ENCODE measurements at regions not wholly inside any gene's neighbourhood (a gene's known extent, or its start where the extent isn't known, plus 50 kb on each side); places are given as distances from the start of the nearest gene placed in this dataset.
"Not testable (repeated sequence)": the region's sequence is repeated elsewhere in the genome, so short reads cannot be mapped to it uniquely, and the experiment has no call there.

- Mint-ChIP-seq H3K27ac (no peak overlapping the region), H3K36me3 (peaks cover 0 to 10% (median 2%) of the 10 kb centered on the region in 5 donors), H3K4me3 (no peak overlapping the region), H3K4me1 (peaks cover 0 to 6% (median 0%) of the 10 kb centered on the region in 7 donors), H3K27me3 (no peaks in the 10 kb centered on the region), H3K9me3 (peaks cover 0 to 41% (median 23%) of the 10 kb centered on the region in 11 donors)
- Histone ChIP-seq H3K9me3 (ENCODE audit: control insufficient read depth in 2 of 3, low read length in 3 of 3) (no peaks in the 10 kb centered on the region), H3K27ac (ENCODE audit: low read depth, low read length) (no peak overlapping the region), H3K4me3 (ENCODE audit: low read length) (no peak overlapping the region), H3K27me3 (ENCODE audit: control insufficient read depth in 2 of 2, insufficient read depth in 2 of 2, low read length in 2 of 2) (no peaks in the 10 kb centered on the region), H3K36me3 (ENCODE audit: control insufficient read depth in 2 of 3, insufficient read depth in 3 of 3, low read length in 3 of 3) (no peaks in the 10 kb centered on the region), H3K4me1 (ENCODE audit: control insufficient read depth in 2 of 2, insufficient read depth in 2 of 2, low read length in 2 of 2) (no peaks in the 10 kb centered on the region)
- no peak for ATAC-seq
- intact Hi-C loops (cut with micrococcal nuclease): no loop called here
- ChIA-PET CTCF (interaction anchor here (0.8 kb wide), 1 partner anchor 1347 kb away, joined by 3 read pairs; no protein-coding TSS in a partner anchor), POLR2A (no interaction called here)
- DNase-seq: no peak
Measured at GRCh38 chr1:100597061-100597741, 59.3 kb downstream of the GPR88 start.

- POLR2A ChIA-PET: no interaction called here
- no peak overlapping the region for H3K4me3 ChIP-seq (ENCODE audit: low read length)
- no peaks in the 10 kb centered on the region for H3K27me3 ChIP-seq (ENCODE audit: control insufficient read depth in 2 of 2, insufficient read depth in 2 of 2, low read length in 2 of 2)
- peaks cover 3 to 47% (median 28%) of the 10 kb centered on the region in 11 donors for H3K9me3 Mint-ChIP-seq
- DNase-seq (no peak), ATAC-seq (no peak)
- H3K4me1 Mint-ChIP-seq: peaks cover 0 to 6% (median 0%) of the 10 kb centered on the region in 7 donors
- H3K36me3 ChIP-seq (ENCODE audit: control insufficient read depth in 2 of 3, insufficient read depth in 3 of 3, low read length in 3 of 3): no peaks in the 10 kb centered on the region
- H3K4me1 ChIP-seq (ENCODE audit: control insufficient read depth in 2 of 2, insufficient read depth in 2 of 2, low read length in 2 of 2): no peaks in the 10 kb centered on the region
- H3K27me3 Mint-ChIP-seq: no peaks in the 10 kb centered on the region
- no peaks in the 10 kb centered on the region for H3K9me3 ChIP-seq (ENCODE audit: control insufficient read depth in 2 of 3, low read length in 3 of 3)
- no peak overlapping the region for H3K27ac Mint-ChIP-seq
- CTCF ChIA-PET: no interaction called here
- intact Hi-C loops (cut with micrococcal nuclease): no loop called here
- H3K27ac ChIP-seq (ENCODE audit: low read depth, low read length): no peak overlapping the region
- peaks cover 0 to 10% (median 6%) of the 10 kb centered on the region in 5 donors for H3K36me3 Mint-ChIP-seq
- no peak overlapping the region for H3K4me3 Mint-ChIP-seq
Measured at GRCh38 chr1:100597784-100598183, 59.8 kb downstream of the GPR88 start.

- DNase-seq; CTCF ChIA-PET; H3K4me3 ChIP-seq (ENCODE audit: low read length); H3K27me3 ChIP-seq (ENCODE audit: control insufficient read depth in 2 of 2, insufficient read depth in 2 of 2, low read length in 2 of 2); H3K4me1 Mint-ChIP-seq; H3K27ac Mint-ChIP-seq; intact Hi-C loops (cut with micrococcal nuclease); H3K4me3 Mint-ChIP-seq; H3K9me3 ChIP-seq (ENCODE audit: control insufficient read depth in 2 of 3, low read length in 3 of 3); H3K36me3 ChIP-seq (ENCODE audit: control insufficient read depth in 2 of 3, insufficient read depth in 3 of 3, low read length in 3 of 3); ATAC-seq; H3K27ac ChIP-seq (ENCODE audit: low read depth, low read length); H3K4me1 ChIP-seq (ENCODE audit: control insufficient read depth in 2 of 2, insufficient read depth in 2 of 2, low read length in 2 of 2); POLR2A ChIA-PET: not testable (repeated sequence)
- Mint-ChIP-seq H3K9me3 (peaks cover 14 to 61% (median 36%) of the 10 kb centered on the region in 11 donors), H3K27me3 (peaks cover 2 to 12% (median 12%) of the 10 kb centered on the region in 5 donors), H3K36me3 (peaks cover 0 to 18% (median 8%) of the 10 kb centered on the region in 5 donors)
Measured at GRCh38 chr1:100600377-100600776, 62.4 kb downstream of the GPR88 start.

GRCh38 chr1:100602028-100602427 is 64.1 kb downstream of the GPR88 start:
- H3K36me3 ChIP-seq (ENCODE audit: control insufficient read depth in 2 of 3, insufficient read depth in 3 of 3, low read length in 3 of 3); H3K4me3 Mint-ChIP-seq; H3K4me3 ChIP-seq (ENCODE audit: low read length); CTCF ChIA-PET; H3K27ac ChIP-seq (ENCODE audit: low read depth, low read length); ATAC-seq; intact Hi-C loops (cut with micrococcal nuclease); H3K9me3 ChIP-seq (ENCODE audit: control insufficient read depth in 2 of 3, low read length in 3 of 3); H3K27me3 ChIP-seq (ENCODE audit: control insufficient read depth in 2 of 2, insufficient read depth in 2 of 2, low read length in 2 of 2); H3K27ac Mint-ChIP-seq; POLR2A ChIA-PET; DNase-seq; H3K4me1 Mint-ChIP-seq; H3K4me1 ChIP-seq (ENCODE audit: control insufficient read depth in 2 of 2, insufficient read depth in 2 of 2, low read length in 2 of 2): not testable (repeated sequence)
- Mint-ChIP-seq H3K27me3 (peaks cover 10 to 21% (median 12%) of the 10 kb centered on the region in 5 donors), H3K9me3 (peaks cover 14 to 54% (median 33%) of the 10 kb centered on the region in 11 donors), H3K36me3 (peaks cover 0 to 18% (median 8%) of the 10 kb centered on the region in 5 donors)

GRCh38 chr1:100604372-100604771 is 66.4 kb downstream of the GPR88 start:
- Mint-ChIP-seq H3K27ac (no peak overlapping the region), H3K9me3 (peaks cover 14 to 47% (median 27%) of the 10 kb centered on the region in 11 donors), H3K27me3 (peaks cover 12 to 25% (median 20%) of the 10 kb centered on the region in 5 donors), H3K4me3 (no peak overlapping the region), H3K4me1 (no peaks in the 10 kb centered on the region), H3K36me3 (peaks cover 0 to 18% (median 8%) of the 10 kb centered on the region in 5 donors)
- DNase-seq (no peak), ATAC-seq (no peak)
- Histone ChIP-seq H3K4me3 (ENCODE audit: low read length) (no peak overlapping the region), H3K9me3 (ENCODE audit: control insufficient read depth in 2 of 3, low read length in 3 of 3) (no peaks in the 10 kb centered on the region), H3K4me1 (ENCODE audit: control insufficient read depth in 2 of 2, insufficient read depth in 2 of 2, low read length in 2 of 2) (no peaks in the 10 kb centered on the region), H3K27ac (ENCODE audit: low read depth, low read length) (no peak overlapping the region), H3K36me3 (ENCODE audit: control insufficient read depth in 2 of 3, insufficient read depth in 3 of 3, low read length in 3 of 3) (no peaks in the 10 kb centered on the region), H3K27me3 (ENCODE audit: control insufficient read depth in 2 of 2, insufficient read depth in 2 of 2, low read length in 2 of 2) (no peaks in the 10 kb centered on the region)
- ChIA-PET POLR2A (no interaction called here), CTCF (no interaction called here)
- intact Hi-C loops (cut with micrococcal nuclease): no loop called here

- ChIA-PET POLR2A (no interaction called here), CTCF (no interaction called here)
Measured at GRCh38 chr1:100606438-100606837, 68.5 kb downstream of the GPR88 start.

More at GRCh38 chr1:100606438-100606837, 68.5 kb downstream of the GPR88 start:
- peaks cover 12 to 29% (median 20%) of the 10 kb centered on the region in 5 donors for H3K27me3 Mint-ChIP-seq
- no peak overlapping the region for H3K27ac Mint-ChIP-seq
- Histone ChIP-seq H3K4me1 (ENCODE audit: control insufficient read depth in 2 of 2, insufficient read depth in 2 of 2, low read length in 2 of 2) (no peaks in the 10 kb centered on the region), H3K36me3 (ENCODE audit: control insufficient read depth in 2 of 3, insufficient read depth in 3 of 3, low read length in 3 of 3) (no peaks in the 10 kb centered on the region), H3K27ac (ENCODE audit: low read depth, low read length) (no peak overlapping the region), H3K27me3 (ENCODE audit: control insufficient read depth in 2 of 2, insufficient read depth in 2 of 2, low read length in 2 of 2) (no peaks in the 10 kb centered on the region), H3K9me3 (ENCODE audit: control insufficient read depth in 2 of 3, low read length in 3 of 3) (no peaks in the 10 kb centered on the region), H3K4me3 (ENCODE audit: low read length) (no peak overlapping the region)
- peaks cover 10 to 28% (median 17%) of the 10 kb centered on the region in 11 donors for H3K9me3 Mint-ChIP-seq
- no peak overlapping the region for H3K4me3 Mint-ChIP-seq
- intact Hi-C loops (cut with micrococcal nuclease): loop anchor here (1.0 to 2.0 kb wide), 2 partner anchors 260 kb away; no protein-coding TSS in a partner anchor
- no peak for DNase-seq
- no peak for ATAC-seq
- H3K4me1 Mint-ChIP-seq: no peaks in the 10 kb centered on the region
- H3K36me3 Mint-ChIP-seq: peaks cover 0 to 10% (median 4%) of the 10 kb centered on the region in 5 donors

All from naive thymus-derived CD4-positive, alpha-beta T cell (primary cell).